Coronary artery (tissue), 2 donors: ENCODE measurements at regions not wholly inside any gene's neighbourhood (a gene's known extent, or its start where the extent isn't known, plus 50 kb on each side); places are given as distances from the start of the nearest gene placed in this dataset.
"Not testable (repeated sequence)": the region's sequence is repeated elsewhere in the genome, so short reads cannot be mapped to it uniquely, and the experiment has no call there.

ENCODE experiments used
- DNase-seq: peaks from one replicate; pipeline ENCODE4 v3.0.0-alpha.2; 2017; ENCODE audit warnings: low spot score
- H3K27ac ChIP-seq, 2 donors: fragments of 200-600 bp; sonication (generic); one replicate each; pipeline ENCODE4 v1.5.1; 2016 to 2019
- H3K4me3 ChIP-seq: fragments of 200-600 bp; sonication (generic); 2 replicates; pipeline ENCODE4 v1.5.1; 2016; ENCODE audit warnings: mild to moderate bottlenecking, moderate library complexity
- CTCF ChIP-seq: fragments of 200-600 bp; sonication (generic); IDR thresholded peaks from one replicate; pipeline ENCODE4 v1.5.1; 2019; ENCODE audit warnings: antibody characterized with exemption

GRCh38 chr5:158200619-158201018 is 341.7 kb upstream of the CLINT1 start:
- TF ChIP-seq CTCF, result no peak
- DNase-seq, result no peak
- no peak overlapping the region for H3K4me3 ChIP-seq
- H3K27ac ChIP-seq, result no peak overlapping the region

GRCh38 chr5:158198636-158199035 is 339.7 kb upstream of the CLINT1 start:
- Histone ChIP-seq H3K27ac (no peak overlapping the region), H3K4me3 (no peak overlapping the region)
- no peak for DNase-seq
- no peak for TF ChIP-seq CTCF

- DNase-seq, result no peak
- no peak overlapping the region for H3K27ac ChIP-seq
- no peak for TF ChIP-seq CTCF
- no peak overlapping the region for H3K4me3 ChIP-seq
Measured at GRCh38 chr5:158195416-158196210, 336.7 kb upstream of the CLINT1 start.

GRCh38 chr5:158194561-158194976 is 335.6 kb upstream of the CLINT1 start:
- DNase-seq, result no peak
- Histone ChIP-seq H3K27ac (no peak overlapping the region), H3K4me3 (no peak overlapping the region)
- no peak for TF ChIP-seq CTCF

- H3K4me3 ChIP-seq, H3K27ac ChIP-seq, DNase-seq: not testable (repeated sequence)
Measured at GRCh38 chr5:158193395-158193794, 334.4 kb upstream of the CLINT1 start.

- no peak for DNase-seq
- TF ChIP-seq CTCF, result no peak
- H3K27ac ChIP-seq, result no peak overlapping the region
- H3K4me3 ChIP-seq, result no peak overlapping the region
Measured at GRCh38 chr5:158180407-158180806, 321.5 kb upstream of the CLINT1 start.

GRCh38 chr5:158179271-158179670 is 320.3 kb upstream of the CLINT1 start:
- no peak for TF ChIP-seq CTCF
- no peak for DNase-seq
- Histone ChIP-seq H3K4me3 (no peak overlapping the region), H3K27ac (no peak overlapping the region)
